Stimulated activated CD4-positive, alpha-beta T cell treated with anti-CD3 and anti-CD28 coated beads, Interleukin-1b, Interleukin-23, amount 100 ng/mL, for 1 hour (primary cell): ENCODE measurements at regions not wholly inside any gene's neighbourhood (a gene's known extent, or its start where the extent isn't known, plus 50 kb on each side); places are given as distances from the start of the nearest gene placed in this dataset.
"Not testable (repeated sequence)": the region's sequence is repeated elsewhere in the genome, so short reads cannot be mapped to it uniquely, and the experiment has no call there.

ENCODE experiments used
- DNase-seq, 2 donors: peaks; one replicate each; pipeline ENCODE4 v3.0.0-alpha.2; 2020; ENCODE audit warnings: low read depth in 2 of 2

GRCh38 chr14:61602003-61602732, 93.1 kb upstream of the HIF1A start:
- DNase-seq = no peak

GRCh38 chr14:61602733-61603077, 92.6 kb upstream of the HIF1A start:
- DNase-seq = no peak

DNA sequence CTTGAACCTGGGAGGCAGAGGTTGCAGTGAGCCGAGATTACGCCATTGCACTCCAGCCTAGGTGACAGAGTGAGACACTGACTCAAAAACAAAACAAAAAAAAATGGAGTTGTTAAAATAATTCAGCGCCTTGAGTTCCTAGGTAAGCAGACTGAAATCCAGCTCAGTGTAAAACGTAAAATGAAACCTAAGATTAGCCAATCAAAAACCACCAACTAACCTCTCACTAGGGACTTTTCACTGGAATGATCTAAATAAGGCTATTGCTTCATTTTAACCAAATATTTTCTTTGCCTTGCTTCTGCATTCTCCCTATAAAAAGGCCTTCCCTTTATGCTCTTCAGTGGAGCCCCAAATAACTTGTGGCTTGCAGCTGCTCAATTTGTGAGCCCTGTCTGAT, 91.6 kb upstream of the HIF1A start:
- no peak for DNase-seq

DNA sequence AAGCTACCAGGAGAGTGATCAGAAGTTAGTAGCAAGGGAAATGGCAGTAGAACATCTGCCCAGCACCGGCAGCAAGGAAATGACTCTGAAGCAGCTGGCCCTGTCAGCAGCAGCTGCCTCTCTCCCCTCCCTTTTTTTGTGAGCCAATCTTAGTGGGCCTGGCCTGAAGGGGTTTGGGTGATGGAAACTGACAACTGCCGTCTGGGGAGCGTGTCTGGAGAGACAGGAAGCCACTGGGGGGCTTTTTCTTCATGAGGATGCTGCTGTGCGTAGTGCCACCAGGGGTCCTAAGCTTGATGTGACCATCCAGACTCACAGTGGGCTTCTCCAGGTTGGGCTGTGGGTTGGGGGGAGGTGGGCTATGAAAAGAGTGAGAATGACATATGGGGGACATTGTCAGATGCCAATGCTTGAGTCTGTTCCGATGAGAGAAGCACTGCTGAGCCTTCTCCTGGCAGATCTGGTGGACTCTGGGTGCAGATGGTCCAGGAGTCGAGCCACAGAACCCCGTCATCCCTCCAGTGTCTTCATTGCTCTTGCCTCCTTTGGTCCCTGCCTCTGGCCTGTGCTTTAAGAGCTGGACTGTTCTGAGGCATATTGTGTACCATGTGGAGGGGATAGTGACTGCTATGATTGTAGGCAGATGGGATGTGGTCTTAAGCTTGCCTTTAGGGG, 87.6 kb upstream of the HIF1A start:
- no peak for DNase-seq

- no peak for DNase-seq
These were observed 86.8 kb upstream of the HIF1A start for GRCh38 chr14:61608245-61609165.

DNA sequence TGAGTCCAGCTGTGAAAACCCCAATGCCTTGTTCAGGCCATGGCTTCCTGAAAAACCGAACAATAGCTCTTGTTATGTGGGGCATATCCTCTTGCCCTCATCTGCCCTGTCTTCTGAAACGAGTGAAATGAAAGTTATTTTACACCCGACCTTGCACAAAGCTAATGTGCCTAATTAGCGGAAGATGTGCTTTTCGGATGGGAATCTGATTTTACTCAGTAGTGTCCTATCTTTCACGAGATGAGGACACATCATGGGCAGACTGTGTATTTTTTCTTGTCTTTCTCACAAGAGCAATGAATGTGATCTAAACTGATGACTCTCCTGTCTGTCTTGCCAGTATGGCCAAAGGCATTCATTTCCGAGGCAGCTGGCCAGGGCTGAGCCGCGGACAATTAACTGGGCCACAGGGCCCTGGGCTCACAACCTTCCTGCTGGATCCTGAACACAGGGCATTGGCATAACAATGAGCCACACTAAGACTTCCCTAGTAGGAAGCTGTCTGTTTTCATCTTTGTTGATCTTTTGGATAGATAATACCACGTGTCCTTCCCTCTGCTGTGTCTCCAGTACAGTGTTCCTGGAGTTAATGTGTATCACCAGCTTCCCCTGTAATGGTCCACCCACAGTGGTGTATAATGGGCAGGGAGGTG, 86.0 kb upstream of the HIF1A start:
- DNase-seq = no peak

- DNase-seq = no peak
These were observed 85.4 kb upstream of the HIF1A start for GRCh38 chr14:61609884-61610283.

DNA sequence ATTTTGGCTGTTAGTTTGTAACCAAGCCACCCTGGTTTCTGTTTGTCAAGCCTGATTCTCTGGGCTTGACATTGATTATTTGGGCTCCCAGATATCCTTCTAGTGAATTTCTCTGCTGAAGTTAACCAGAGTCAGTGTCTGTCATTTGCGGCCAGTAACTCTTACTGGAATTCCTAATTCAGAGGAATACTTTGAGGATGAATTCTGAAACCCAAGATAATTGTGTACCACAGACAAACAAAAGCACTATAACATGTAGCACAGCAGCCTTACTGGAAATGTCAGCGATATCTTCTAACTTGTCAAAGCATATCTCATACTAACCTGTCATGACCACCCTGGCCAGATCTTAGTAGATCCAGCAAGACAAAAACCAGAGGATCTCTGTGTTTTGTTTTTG, 84.4 kb upstream of the HIF1A start:
- no peak for DNase-seq

DNA sequence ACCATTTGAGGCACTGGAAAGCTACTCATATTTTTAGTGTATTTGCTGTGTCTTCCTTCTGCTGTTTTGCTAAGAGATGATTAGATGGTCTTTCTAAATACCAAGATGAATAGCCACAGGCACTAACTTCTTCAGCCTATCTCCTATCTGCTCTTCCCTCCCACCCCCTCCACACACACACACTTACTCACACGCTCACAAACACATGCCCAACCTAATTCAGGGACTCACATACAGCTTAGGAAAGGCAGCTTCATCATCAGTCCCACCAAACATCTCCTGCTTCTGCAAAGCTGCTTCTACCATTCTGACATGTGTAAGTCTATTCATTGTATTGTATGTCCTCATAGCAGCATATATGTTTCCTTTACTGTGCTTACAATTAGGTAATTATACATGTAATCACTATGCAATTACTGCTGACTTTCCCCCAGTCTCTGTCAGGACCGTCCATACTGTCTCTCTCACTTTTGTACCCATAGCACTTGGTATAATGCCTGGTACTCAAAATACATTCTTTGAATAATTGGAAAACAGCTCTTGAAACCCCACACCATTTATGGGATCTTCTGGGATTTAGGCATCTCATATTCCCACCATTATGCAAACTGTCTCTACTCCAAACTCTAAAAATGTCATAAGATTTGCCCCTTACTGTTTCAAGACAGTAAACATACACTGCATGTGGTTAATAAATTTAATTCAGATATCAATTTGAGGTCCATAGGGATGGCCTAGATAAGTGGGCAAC, 83.3 kb upstream of the HIF1A start:
- DNase-seq = no peak

DNA sequence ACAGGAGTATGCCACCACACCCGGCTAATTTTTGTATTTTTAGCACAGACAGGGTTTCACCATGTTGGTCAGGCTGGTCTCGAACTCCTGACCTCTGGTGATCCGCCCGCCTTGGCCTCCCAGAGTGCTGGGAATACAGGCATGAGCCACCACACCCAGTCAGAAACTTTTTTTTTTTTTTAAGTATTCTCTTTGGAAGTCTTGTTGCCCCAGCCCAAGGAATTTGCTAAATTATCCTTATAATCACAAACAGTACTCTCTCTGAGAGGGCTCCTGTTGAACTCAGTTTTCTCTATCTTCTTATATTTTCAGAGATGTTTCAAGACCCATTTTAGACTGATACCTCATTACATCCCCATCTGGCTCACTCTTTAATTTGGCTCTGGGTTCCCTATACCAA, 82.3 kb upstream of the HIF1A start:
- DNase-seq = not testable (repeated sequence)

- no peak for DNase-seq
These were observed 80.6 kb upstream of the HIF1A start for GRCh38 chr14:61614693-61615092.

DNA sequence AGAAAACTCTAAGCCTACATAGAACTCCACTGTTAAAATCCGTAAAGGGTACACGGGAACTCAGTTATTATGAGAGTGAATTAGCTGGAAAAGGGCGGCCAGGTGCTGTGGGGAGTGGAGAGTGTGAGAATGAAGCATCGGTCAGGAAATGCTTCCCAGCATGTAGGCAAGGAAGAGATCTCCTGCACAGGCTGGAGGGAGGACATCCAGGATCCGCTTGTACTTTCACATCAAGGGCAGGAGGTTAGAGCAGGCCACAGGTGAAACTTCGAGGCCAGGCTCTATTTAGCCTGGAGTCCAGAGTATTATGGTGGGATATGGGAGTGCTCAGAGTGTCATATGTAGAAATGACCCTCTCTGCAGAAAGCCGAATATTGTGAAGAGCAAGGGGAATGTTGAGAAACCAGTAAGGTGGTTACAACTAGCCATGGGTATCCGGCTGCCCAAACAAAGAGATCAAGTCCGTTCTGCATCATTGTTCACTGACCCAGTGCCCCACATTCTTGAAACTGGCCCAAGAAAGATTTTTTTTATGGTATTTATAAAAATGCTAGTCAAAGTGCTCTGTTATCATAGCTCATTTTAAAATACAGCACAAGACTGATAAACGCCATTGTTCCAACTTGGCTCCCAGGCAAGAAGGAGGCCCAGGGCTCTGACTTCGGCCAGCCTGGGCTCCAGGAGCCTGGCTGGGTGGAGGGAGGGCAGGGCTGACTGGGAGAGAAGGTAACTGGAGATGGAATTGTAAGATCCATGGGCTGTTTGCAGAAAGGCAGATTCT, 79.4 kb upstream of the HIF1A start:
- no peak for DNase-seq

- DNase-seq = no peak
These were observed 78.7 kb upstream of the HIF1A start for GRCh38 chr14:61616524-61617185.

DNA sequence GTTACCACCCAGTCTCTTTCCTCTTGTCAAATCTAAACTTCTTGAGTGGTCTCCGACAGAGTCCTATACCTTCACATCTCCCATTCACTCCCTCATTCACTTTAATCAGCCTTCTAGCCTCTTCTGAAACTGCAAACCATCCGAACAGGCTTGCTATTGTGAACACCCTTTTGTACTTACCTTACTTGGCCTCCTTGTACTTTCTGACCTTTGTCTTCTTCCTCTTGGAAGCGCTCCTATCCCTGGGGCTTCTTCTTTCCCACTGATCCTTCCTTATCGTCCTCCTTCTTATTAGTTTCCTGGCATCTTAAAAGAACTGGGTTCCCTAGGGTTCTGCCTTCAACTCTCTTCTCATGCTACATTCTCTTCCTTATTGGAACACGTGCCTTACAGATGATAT, 76.9 kb upstream of the HIF1A start:
- DNase-seq = no peak

GRCh38 chr14:61619494-61619893, 75.8 kb upstream of the HIF1A start:
- no peak for DNase-seq

DNA sequence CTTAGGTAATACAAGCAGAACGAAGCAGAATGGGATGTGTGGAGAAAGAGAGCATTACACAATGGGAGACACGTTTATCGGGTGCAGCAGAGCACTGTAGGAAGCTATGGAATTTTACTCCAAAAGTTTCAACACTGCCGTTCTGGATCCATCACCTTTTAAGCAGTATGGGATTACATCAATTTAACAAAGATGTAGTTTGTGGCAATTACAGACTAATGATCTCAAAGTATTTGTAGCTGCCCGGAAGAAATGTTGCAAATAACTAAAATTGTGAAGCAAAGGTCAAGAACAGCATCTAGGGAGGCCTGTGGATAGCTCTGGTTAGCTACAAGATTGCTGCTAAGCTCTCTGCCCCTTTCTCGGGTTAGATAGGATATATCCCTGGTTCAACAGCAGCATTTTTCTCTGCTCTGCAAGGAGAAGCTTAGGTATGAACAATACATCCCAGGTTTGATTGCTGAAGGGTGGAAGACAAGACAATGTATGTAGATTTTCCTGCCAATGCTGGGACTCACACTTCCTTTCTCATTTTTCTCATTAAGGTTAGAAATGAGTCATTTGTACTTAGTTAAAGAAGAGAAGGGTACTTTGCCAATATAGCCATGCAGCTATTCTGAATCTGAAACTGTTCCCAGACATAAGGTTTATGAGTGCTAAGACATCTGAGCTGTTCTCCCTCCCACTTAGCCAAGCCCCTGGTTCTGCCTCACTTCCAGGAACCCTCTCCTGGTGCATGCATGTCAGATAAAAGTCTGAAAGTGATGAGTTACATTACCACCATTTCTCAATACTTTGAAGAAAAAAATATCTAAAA, 75.0 kb upstream of the HIF1A start:
- DNase-seq = peak in 1 of 2 donors; percentile 5

- no peak for DNase-seq
These were observed 73.9 kb upstream of the HIF1A start for GRCh38 chr14:61621444-61621843.

DNA sequence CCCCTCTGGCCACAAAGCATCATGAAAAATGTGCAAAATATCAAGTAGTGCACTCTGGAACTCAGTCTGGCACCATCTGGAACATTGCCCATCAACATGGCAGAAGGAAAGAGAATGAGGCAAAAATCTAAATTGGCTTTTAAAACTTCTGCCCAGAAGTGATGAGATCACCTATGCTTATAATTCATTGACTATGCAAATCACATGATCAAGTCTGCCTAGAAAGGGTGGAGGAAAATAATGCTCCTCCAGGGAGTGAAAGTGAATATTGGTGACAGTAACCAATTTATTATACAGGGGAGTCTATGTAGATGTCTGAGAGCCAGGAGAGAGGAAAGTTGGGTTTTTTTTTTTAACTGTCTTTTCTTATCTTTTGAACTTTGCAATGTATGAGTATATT, 73.3 kb upstream of the HIF1A start:
- no peak for DNase-seq

DNA sequence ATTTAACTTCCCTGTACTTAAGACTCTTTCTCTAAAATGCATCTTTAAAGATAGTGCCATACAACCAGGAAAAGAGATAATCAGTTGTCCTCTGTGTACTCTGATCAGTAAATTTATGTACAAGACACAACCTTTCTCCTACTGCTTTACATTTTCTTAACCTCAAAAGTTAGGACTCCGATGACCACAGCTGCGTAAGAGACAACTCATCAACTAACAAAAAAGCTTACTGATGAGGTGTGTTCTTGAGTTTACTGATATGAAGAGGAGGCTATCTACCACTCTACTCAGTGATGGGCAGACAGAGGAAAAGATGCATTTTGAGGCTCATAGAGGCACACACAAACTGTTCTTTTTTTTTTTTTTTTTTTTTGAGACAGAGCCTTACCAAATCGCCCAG, 71.4 kb upstream of the HIF1A start:
- DNase-seq = no peak
